Trophoblast cell (in vitro differentiated cells and primary cell): ENCODE measurements at regions not wholly inside any gene's neighbourhood (a gene's known extent, or its start where the extent isn't known, plus 50 kb on each side); places are given as distances from the start of the nearest gene placed in this dataset.

Experiments
- DNase-seq, 2 donors: peaks; one replicate each; pipeline ENCODE4 v3.0.0-alpha.2; 2016
- H2AFZ ChIP-seq: 2 replicates; pipeline ENCODE4 v1.6.1; 2013; ENCODE audit warnings: low read length, moderate library complexity, mild to moderate bottlenecking; ENCODE audit not compliant: insufficient read depth, poor library complexity
- H2AK5ac ChIP-seq: 2 replicates; pipeline ENCODE4 v1.6.1; 2013; ENCODE audit warnings: mild to moderate bottlenecking, low read length
- H2BK120ac ChIP-seq: 2 replicates; pipeline ENCODE4 v1.6.1; 2013; ENCODE audit warnings: low read length, mild to moderate bottlenecking, moderate library complexity; ENCODE audit not compliant: insufficient read depth, poor library complexity
- H2BK12ac ChIP-seq: 2 replicates; pipeline ENCODE4 v1.6.1; 2013; ENCODE audit warnings: mild to moderate bottlenecking, low read length, moderate library complexity
- H2BK5ac ChIP-seq: 2 replicates; pipeline ENCODE4 v1.6.1; 2013; ENCODE audit warnings: low read length, low read depth, moderate library complexity, mild to moderate bottlenecking; ENCODE audit not compliant: poor library complexity
- H3K14ac ChIP-seq: 2 replicates; pipeline ENCODE4 v1.6.1; 2013; ENCODE audit warnings: mild to moderate bottlenecking, low read length
- H3K18ac ChIP-seq: 2 replicates; pipeline ENCODE4 v1.6.1; 2013; ENCODE audit warnings: mild to moderate bottlenecking, low read length
- H3K23ac ChIP-seq: 2 replicates; pipeline ENCODE4 v1.6.1; 2013; ENCODE audit warnings: low read length
- H3K27ac ChIP-seq: 2 replicates; pipeline ENCODE4 v1.5.1; 2013; ENCODE audit warnings: low read depth, mild to moderate bottlenecking, inconsistent platforms, low read length, moderate library complexity
- H3K27me3 ChIP-seq: 2 replicates; pipeline ENCODE4 v1.6.1; 2013; ENCODE audit warnings: inconsistent platforms, mild to moderate bottlenecking, low read length, moderate library complexity; ENCODE audit not compliant: insufficient read depth
- H3K36me3 ChIP-seq, 2 experiments: 1 replicate in 1 of 2; 2 replicates in 1 of 2; pipeline ENCODE4 v1.6.1; 2013; ENCODE audit warnings: low read length in 2 of 2, mild to moderate bottlenecking in 2 of 2, moderate library complexity in 1 of 2; ENCODE audit not compliant: insufficient read depth in 2 of 2, control insufficient read depth in 1 of 2
- H3K4ac ChIP-seq: 2 replicates; pipeline ENCODE4 v1.6.1; 2013; ENCODE audit warnings: low read depth, mild to moderate bottlenecking, low read length, moderate library complexity
- H3K4me1 ChIP-seq, 2 experiments: 1 replicate in 1 of 2; 2 replicates in 1 of 2; pipeline ENCODE4 v1.6.1; 2013; ENCODE audit warnings: low read length in 2 of 2, mild to moderate bottlenecking in 2 of 2, moderate library complexity in 1 of 2; ENCODE audit not compliant: insufficient read depth in 2 of 2, control insufficient read depth in 1 of 2
- H3K4me2 ChIP-seq: 2 replicates; pipeline ENCODE4 v1.6.1; 2013; ENCODE audit warnings: inconsistent platforms, mild to moderate bottlenecking, low read length, moderate library complexity
- H3K4me3 ChIP-seq: 2 replicates; pipeline ENCODE4 v1.5.1; 2013; ENCODE audit warnings: mild to moderate bottlenecking, low read depth, low read length, inconsistent platforms
- H3K79me1 ChIP-seq: one replicate; pipeline ENCODE4 v1.6.1; 2013; ENCODE audit warnings: low read length
- H3K79me2 ChIP-seq: 2 replicates; pipeline ENCODE4 v1.6.1; 2013; ENCODE audit warnings: low read length, mild to moderate bottlenecking; ENCODE audit not compliant: control insufficient read depth, insufficient read depth, poor library complexity
- H3K9ac ChIP-seq: 2 replicates; pipeline ENCODE4 v1.6.1; 2013; ENCODE audit warnings: mild to moderate bottlenecking, low read length
- H3K9me3 ChIP-seq: 2 replicates; pipeline ENCODE4 v1.6.1; 2013; ENCODE audit warnings: low read depth, mild to moderate bottlenecking, control low read depth, inconsistent platforms, low read length; ENCODE audit not compliant: insufficient read depth
- H4K12ac ChIP-seq: 2 replicates; pipeline ENCODE4 v1.6.1; 2013; ENCODE audit warnings: low read depth, mild to moderate bottlenecking, low read length, moderate library complexity
- H4K8ac ChIP-seq: 2 replicates; pipeline ENCODE4 v1.6.1; 2013; ENCODE audit warnings: low read depth, mild to moderate bottlenecking, low read length, moderate library complexity
- H4K91ac ChIP-seq: one replicate; pipeline ENCODE4 v1.6.1; 2013; ENCODE audit warnings: low read depth, mild to moderate bottlenecking, low read length, moderate library complexity
- WGBS: extraction: QIAGEN DNeasy Blood & Tissue Kit; methylation state at CpG from one replicate; pipeline ENCODE4 v1.1.7; 2013; ENCODE audit warnings: missing lambda C conversion rate; ENCODE audit not compliant: insufficient read length, insufficient coverage; ENCODE audit errors: extremely low coverage; 5-methylcytosine and 5-hydroxymethylcytosine counted together

- Histone ChIP-seq H2BK12ac (no peak overlapping the region), H4K91ac (no peak overlapping the region), H3K23ac (no peak overlapping the region), H3K36me3 (no peaks in the 10 kb centered on the region), H3K4me1 (peaks cover 2 to 8% of the 10 kb centered on the region in 2 experiments), H3K4ac (no peak overlapping the region), H4K8ac (no peak overlapping the region), H3K9ac (no peak overlapping the region), H3K4me3 (no peak overlapping the region), H3K79me2 (no peaks in the 10 kb centered on the region), H3K27me3 (no peaks in the 10 kb centered on the region), H2BK5ac (no peak overlapping the region), H3K14ac (no peak overlapping the region), H2AK5ac (no peak overlapping the region), H3K79me1 (peaks cover 2% of the 10 kb centered on the region), H3K18ac (no peak overlapping the region), H3K9me3 (no peaks in the 10 kb centered on the region), H3K4me2 (no peak overlapping the region), H4K12ac (no peak overlapping the region), H2AFZ (no peak overlapping the region), H2BK120ac (no peak overlapping the region), H3K27ac (no peak overlapping the region)
- DNase-seq = no peak
- WGBS = no CpG with 5 or more reads among the region's 7 CpGs
Measured at GRCh38 chr2:216787851-216788540, 71.9 kb downstream of the TNP1 start.

GRCh38 chr2:216786676-216787075 lies 73.2 kb downstream of the TNP1 start:
- H3K4ac ChIP-seq = no peak overlapping the region
- no peaks in the 10 kb centered on the region for H3K36me3 ChIP-seq
- no peak overlapping the region for H3K4me3 ChIP-seq
- no peak overlapping the region for H3K14ac ChIP-seq
- H4K8ac ChIP-seq = no peak overlapping the region
- H2BK5ac ChIP-seq = no peak overlapping the region
- WGBS = no CpG with 5 or more reads among the region's 9 CpGs
- no peak overlapping the region for H3K23ac ChIP-seq
- H2BK12ac ChIP-seq = no peak overlapping the region
- H3K4me1 ChIP-seq = no peaks in the 10 kb centered on the region
- no peaks in the 10 kb centered on the region for H3K9me3 ChIP-seq
- H4K91ac ChIP-seq = no peak overlapping the region
- DNase-seq = no peak
- H3K79me1 ChIP-seq = no peaks in the 10 kb centered on the region
- no peak overlapping the region for H2BK120ac ChIP-seq
- no peak overlapping the region for H3K27ac ChIP-seq
- H3K9ac ChIP-seq = no peak overlapping the region
- no peaks in the 10 kb centered on the region for H3K27me3 ChIP-seq
- H2AK5ac ChIP-seq = no peak overlapping the region
- no peak overlapping the region for H2AFZ ChIP-seq
- no peaks in the 10 kb centered on the region for H3K79me2 ChIP-seq
- no peak overlapping the region for H3K18ac ChIP-seq
- no peak overlapping the region for H3K4me2 ChIP-seq
- H4K12ac ChIP-seq = no peak overlapping the region

DNA sequence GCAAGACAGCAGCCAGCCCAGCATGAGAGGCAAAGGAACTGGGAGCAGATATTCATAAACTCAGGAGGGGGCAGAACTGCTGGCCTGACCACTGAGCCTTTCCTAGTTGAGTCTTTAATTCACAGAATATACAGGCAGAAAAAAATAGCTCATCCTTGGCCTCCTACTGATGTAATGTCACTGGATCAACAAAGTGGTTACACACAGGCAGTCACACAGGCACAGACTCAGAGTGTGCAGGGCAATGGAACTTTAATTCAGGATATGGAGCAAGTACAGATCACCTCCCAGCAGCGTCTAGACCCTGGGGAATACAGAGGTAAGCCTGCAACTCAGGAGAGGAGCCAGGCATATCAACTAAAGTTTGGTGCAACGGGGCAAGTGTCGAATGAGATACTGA lies 75.4 kb downstream of the TNP1 start:
- H3K36me3 ChIP-seq = no peaks in the 10 kb centered on the region
- no peak overlapping the region for H3K18ac ChIP-seq
- H3K27me3 ChIP-seq = no peaks in the 10 kb centered on the region
- H2BK120ac ChIP-seq = no peak overlapping the region
- no peak overlapping the region for H2AK5ac ChIP-seq
- no peak overlapping the region for H3K4me3 ChIP-seq
- no peak overlapping the region for H4K8ac ChIP-seq
- H2BK5ac ChIP-seq = no peak overlapping the region
- no peak overlapping the region for H3K4me2 ChIP-seq
- H3K79me2 ChIP-seq = no peaks in the 10 kb centered on the region
- H3K79me1 ChIP-seq = peaks cover 3% of the 10 kb centered on the region
- no CpG with 5 or more reads among the region's 3 CpGs for WGBS
- no peak overlapping the region for H3K9ac ChIP-seq
- H2BK12ac ChIP-seq = no peak overlapping the region
- no peak overlapping the region for H3K14ac ChIP-seq
- no peak overlapping the region for H4K12ac ChIP-seq
- no peak overlapping the region for H3K4ac ChIP-seq
- H3K9me3 ChIP-seq = no peaks in the 10 kb centered on the region
- H3K23ac ChIP-seq = no peak overlapping the region
- no peak for DNase-seq
- H3K4me1 ChIP-seq = peaks cover 2 to 6% of the 10 kb centered on the region in 2 experiments
- no peak overlapping the region for H4K91ac ChIP-seq
- H2AFZ ChIP-seq = no peak overlapping the region
- H3K27ac ChIP-seq = no peak overlapping the region

DNA sequence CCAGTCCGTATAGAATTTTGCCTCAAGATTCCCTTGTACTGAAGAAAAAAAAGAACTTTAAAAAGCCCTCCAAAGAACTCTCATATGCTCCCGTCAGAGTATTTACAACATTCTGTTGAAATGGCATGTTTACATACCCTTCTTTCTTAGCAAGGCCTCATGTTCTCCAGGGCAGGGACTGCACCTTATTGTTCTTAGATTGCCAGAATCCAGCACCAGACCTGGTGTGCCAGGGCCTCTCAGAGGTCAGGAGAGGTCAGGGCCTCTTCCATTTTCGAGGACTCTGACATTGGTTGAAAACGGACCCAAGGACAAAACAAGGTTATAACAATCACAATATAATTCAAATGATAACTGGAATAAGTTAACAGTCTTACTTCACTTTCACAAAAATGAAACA lies 78.2 kb downstream of the TNP1 start:
- H3K9me3 ChIP-seq = no peaks in the 10 kb centered on the region
- H3K18ac ChIP-seq = no peak overlapping the region
- H3K79me2 ChIP-seq = no peaks in the 10 kb centered on the region
- DNase-seq = no peak
- H4K12ac ChIP-seq = no peak overlapping the region
- H2AFZ ChIP-seq = no peak overlapping the region
- no peak overlapping the region for H2BK120ac ChIP-seq
- H2BK5ac ChIP-seq = peak overlapping the region; percentile 7
- H3K14ac ChIP-seq = no peak overlapping the region
- no peak overlapping the region for H3K27ac ChIP-seq
- no peak overlapping the region for H4K91ac ChIP-seq
- H3K4me3 ChIP-seq = no peak overlapping the region
- no peaks in the 10 kb centered on the region for H3K36me3 ChIP-seq
- no peak overlapping the region for H3K4ac ChIP-seq
- no peak overlapping the region for H3K4me2 ChIP-seq
- H3K27me3 ChIP-seq = no peaks in the 10 kb centered on the region
- WGBS = no CpG with 5 or more reads among the region's 4 CpGs
- peaks cover 5% of the 10 kb centered on the region for H3K79me1 ChIP-seq
- H2AK5ac ChIP-seq = no peak overlapping the region
- no peak overlapping the region for H2BK12ac ChIP-seq
- no peak overlapping the region for H4K8ac ChIP-seq
- H3K23ac ChIP-seq = no peak overlapping the region
- H3K9ac ChIP-seq = no peak overlapping the region
- peaks cover 2 to 6% of the 10 kb centered on the region in 2 experiments for H3K4me1 ChIP-seq
